Fibroblast of mammary gland (primary cell): ENCODE measurements at regions not wholly inside any gene's neighbourhood (a gene's known extent, or its start where the extent isn't known, plus 50 kb on each side); places are given as distances from the start of the nearest gene placed in this dataset.
"Not testable (repeated sequence)": the region's sequence is repeated elsewhere in the genome, so short reads cannot be mapped to it uniquely, and the experiment has no call there.

Experiments used
- DNase-seq: peaks from one replicate; pipeline ENCODE4 v3.0.0-alpha.2; 2010; ENCODE audit warnings: low read depth
- H3K4me3 ChIP-seq: 2 replicates; pipeline ENCODE4 v1.5.1; 2011; ENCODE audit warnings: low read depth, mild to moderate bottlenecking, low read length, moderate library complexity; ENCODE audit not compliant: control insufficient read depth
- TF ChIP-seq, protein P1 (sequence below): conservative IDR thresholded peaks from 2 replicates; pipeline ENCODE4 v1.5.1; 2011; ENCODE audit warnings: low read depth, low read length, inconsistent platforms; ENCODE audit not compliant: control insufficient read depth, insufficient read depth

DNA sequence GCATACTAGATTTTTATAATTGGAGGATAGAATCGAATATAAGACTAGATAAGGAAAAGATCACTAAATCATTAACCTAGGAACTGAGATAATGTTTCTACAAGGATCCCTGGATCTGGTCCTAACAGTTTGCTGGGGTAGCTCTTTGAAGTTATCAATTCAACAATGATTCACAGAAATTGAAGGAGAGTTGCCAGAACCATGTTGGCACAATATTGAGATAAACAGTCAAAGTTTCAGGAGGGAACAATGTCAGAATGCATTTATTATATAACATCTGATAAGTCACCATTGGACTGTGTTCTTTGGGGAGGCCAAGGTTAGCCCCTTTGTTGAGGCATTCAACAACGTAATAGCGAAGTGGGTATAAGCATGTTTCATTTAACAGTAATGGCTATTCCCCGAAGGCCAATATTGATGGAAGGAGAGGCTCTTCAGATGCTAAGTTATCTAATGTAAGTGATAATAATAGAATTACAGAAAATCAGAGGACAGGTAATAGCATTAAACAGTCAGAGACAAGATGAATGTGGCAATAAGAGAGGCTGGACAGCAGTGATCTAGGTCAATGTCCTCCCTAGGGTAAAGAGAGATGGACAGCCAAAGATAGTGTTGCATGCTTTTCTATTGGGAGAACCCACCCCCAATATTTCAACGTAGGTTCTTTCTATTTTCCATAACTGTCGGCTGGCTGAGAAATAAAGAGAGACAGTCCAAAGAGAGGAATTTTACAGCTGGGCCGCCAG, 604.8 kb upstream of the GYPC start:
- TF ChIP-seq, protein P1, sequence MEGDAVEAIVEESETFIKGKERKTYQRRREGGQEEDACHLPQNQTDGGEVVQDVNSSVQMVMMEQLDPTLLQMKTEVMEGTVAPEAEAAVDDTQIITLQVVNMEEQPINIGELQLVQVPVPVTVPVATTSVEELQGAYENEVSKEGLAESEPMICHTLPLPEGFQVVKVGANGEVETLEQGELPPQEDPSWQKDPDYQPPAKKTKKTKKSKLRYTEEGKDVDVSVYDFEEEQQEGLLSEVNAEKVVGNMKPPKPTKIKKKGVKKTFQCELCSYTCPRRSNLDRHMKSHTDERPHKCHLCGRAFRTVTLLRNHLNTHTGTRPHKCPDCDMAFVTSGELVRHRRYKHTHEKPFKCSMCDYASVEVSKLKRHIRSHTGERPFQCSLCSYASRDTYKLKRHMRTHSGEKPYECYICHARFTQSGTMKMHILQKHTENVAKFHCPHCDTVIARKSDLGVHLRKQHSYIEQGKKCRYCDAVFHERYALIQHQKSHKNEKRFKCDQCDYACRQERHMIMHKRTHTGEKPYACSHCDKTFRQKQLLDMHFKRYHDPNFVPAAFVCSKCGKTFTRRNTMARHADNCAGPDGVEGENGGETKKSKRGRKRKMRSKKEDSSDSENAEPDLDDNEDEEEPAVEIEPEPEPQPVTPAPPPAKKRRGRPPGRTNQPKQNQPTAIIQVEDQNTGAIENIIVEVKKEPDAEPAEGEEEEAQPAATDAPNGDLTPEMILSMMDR: no peak
- no peak overlapping the region for H3K4me3 ChIP-seq
- no peak for DNase-seq

DNA sequence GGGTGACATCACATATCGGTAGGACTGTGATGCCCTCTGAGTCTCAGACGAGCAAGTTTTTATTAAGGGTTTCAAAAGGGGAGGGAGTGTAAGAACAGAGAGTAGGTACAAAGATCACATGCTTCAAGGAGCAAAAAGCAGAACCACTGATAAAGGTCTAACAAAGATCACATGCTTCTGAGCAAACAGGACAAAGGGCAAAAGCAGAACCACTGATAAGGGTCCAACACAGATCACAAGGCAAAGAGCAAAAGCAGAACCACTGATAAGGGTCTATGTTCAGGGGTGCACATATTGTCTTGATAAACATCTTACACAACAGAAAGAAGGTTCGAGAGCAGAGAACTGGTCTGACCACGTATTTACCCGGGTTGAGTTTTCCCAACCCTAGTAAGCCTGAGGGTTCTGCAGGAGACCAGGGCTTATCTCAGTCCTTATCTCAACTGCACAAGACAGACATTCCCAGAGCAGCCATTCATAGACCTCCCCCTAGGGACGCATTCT, 604.2 kb upstream of the GYPC start:
- H3K4me3 ChIP-seq, DNase-seq: not testable (repeated sequence)

DNA sequence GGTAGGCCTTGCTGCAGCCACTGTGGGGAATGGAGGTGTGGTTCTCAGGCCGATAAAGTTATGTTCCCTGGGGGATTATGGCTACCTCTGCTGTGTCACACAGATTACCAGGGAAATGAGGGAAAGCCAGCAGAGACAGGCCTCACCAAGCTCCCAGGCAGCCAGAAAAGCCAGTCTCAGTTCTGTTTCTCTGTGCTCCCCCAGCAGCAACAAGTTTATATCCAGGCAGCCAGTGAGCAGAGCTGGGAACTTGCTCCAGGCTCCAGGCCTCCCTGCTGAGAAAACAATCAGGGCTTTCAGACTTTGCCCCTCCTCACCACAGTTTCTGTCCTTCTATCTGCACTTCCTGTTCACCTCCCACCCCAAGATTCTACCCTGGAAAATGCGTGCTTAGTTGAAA, 596.6 kb upstream of the GYPC start:
- TF ChIP-seq, protein P1: no peak
- no peak for DNase-seq
- H3K4me3 ChIP-seq: no peak overlapping the region

DNA sequence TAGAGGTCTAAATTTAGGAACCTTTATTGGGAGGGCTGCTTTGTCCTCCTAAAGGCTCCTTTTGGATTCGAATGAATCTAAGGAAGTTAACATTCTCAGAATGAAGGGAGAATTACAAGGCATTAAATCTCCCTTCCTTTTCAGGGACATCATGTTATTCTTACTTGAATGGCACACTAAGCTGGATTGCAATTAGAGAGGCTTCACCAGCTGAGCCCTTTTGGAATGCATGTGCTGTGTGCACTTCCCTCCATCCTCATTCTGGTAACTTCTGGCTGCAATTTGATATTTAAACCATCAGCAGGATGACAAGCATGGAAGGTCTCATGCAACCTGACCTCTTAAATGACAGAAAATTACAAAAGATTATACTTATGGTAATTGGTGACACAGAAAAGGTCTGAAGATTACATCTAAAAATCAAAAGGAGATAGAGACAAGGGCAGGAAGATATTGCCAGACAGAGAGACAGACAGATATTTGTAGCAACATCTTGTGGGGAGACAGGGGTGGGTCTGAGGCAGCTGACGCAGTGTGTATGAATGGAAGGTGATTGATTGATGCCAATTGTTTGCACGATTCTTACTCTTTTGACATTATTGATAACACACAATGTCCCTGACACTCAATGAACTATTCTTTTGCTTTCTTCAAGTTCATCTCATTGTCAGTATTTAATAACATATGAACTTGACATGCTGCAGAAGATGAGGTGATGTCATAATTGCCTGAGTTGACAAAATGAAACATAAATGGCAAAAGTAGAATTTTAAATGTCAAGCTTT, 570.8 kb upstream of the GYPC start:
- DNase-seq: no peak
- no peak overlapping the region for H3K4me3 ChIP-seq
- TF ChIP-seq, protein P1: no peak

DNA sequence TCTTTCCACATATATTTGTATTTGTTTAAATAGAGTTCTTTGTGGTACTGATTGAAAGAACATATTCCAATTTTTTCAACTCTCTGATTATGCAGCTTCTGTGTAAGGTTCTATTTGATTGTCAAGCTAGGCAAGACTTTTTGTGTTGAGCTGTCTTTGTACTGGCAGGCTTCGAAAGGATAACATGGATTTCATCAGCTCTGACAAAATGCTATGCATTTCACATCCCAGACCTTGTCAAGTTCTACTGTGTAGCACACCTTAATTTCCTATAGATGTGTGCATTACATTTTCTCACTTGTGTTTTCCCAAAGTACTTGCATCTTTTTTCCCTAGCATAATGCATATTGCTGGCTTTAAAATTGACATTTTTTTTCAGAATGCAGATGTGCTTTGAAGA, 555.0 kb upstream of the GYPC start:
- no peak for DNase-seq
- TF ChIP-seq, protein P1: no peak
- no peak overlapping the region for H3K4me3 ChIP-seq

DNA sequence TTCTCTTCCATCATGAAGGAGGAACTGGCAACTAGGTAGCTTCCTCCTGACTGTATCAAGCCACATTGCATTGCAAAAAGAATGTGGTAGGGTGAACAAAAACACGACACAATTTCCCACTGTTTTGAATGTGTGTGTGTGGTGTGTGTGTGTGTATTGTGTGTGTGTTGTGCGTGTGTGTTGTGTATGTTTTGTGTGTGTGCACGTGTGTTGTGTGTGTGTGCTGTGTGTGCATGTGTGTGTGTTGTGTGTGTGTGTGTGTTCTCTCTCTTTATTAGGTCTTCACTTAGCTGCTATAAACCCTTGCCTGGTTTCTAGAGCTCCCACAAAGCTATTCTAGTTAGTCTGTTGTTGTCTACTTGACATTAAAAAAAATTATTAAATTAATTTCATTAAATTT, 550.0 kb upstream of the GYPC start:
- TF ChIP-seq, protein P1: no peak
- no peak for DNase-seq
- H3K4me3 ChIP-seq: no peak overlapping the region

DNA sequence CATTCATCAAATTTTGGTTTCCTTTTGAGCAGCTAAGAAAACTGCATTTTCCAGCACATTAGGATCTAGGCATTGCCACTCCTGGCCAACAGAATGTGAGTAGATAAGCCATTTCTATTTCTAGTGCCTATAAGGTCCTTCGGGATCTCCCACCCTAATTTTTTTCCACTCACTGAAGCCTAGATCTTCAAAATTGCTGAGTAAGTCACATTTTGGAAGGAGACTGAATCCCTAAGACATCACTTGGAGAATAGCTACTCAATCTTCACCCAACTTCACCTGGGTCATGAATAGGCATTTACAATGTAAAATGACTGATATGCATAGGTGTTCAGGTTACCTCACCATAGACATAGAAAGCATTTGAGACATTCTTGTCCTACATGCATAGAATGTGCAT, 548.1 kb upstream of the GYPC start:
- TF ChIP-seq, protein P1: no peak
- H3K4me3 ChIP-seq: no peak overlapping the region

More for the DNA sequence above, 548.1 kb upstream of the GYPC start:
- DNase-seq: no peak
